ENCODE measurements at regions not wholly inside any gene's neighbourhood (a gene's known extent, or its start where the extent isn't known, plus 50 kb on each side); places are given as distances from the start of the nearest gene placed in this dataset.

DNA sequence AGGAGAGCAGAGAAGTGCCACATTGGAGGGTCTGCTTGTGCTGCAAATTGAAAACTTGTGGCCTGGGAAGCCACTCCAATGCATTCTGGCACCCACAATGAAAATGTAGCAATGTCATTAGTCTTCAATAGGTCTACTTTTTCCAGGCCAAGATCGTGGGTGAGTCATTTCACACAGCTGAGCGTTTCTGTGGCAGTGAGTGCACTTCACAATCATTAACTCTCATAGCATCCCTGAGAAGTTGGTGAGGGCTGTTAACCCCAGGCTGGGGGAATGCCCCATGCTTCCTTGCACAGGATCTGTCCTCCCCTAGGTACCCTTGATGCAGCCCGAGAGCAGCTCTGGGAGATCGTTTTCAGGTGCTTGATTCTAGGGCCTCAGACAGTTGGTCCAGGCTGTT, 196.8 kb upstream of the ATP6AP2 start:
- H3K27ac ChIP-seq (ENCODE audit: low read depth, low read length) = no peak overlapping the region

DNA sequence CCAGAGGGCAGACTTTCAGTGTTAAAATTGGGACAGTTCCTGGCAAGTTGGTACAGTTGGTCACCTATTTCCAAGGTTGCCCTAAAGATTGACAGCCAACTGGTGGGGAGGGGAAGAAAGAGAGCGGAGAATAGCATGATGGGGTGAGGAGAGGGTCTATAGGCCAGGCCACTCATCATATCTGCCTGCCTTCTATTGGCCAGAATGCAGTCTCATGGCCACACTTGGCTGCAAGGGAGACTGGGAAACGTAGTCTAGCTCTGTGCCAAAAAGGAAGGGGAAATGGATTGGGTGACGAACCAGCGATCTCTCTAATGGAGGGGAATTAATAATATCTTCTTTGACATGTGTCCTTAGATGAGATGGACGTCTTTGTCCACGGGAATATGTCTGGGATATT, 197.4 kb upstream of the ATP6AP2 start:
- H3K23ac ChIP-seq (ENCODE audit: low read length) = no peak overlapping the region
- no peak overlapping the region for H4K5ac ChIP-seq (ENCODE audit: low read length)
- no peaks in the 10 kb centered on the region for H3K27me3 ChIP-seq (ENCODE audit: insufficient read depth, low read length, poor library complexity)
- H3K79me2 ChIP-seq (ENCODE audit: control insufficient read depth, insufficient read depth, low read length) = no peaks in the 10 kb centered on the region
- H3K56ac ChIP-seq (ENCODE audit: low read length) = no peak overlapping the region
- no peak overlapping the region for H2BK120ac ChIP-seq (ENCODE audit: low read depth, low read length)
- H3K4ac ChIP-seq (ENCODE audit: low read depth, low read length) = no peak overlapping the region
- H3K9ac ChIP-seq (ENCODE audit: low read length) = no peak overlapping the region
- H3K4me2 ChIP-seq (ENCODE audit: low read length) = no peak overlapping the region
- H3K79me1 ChIP-seq (ENCODE audit: low read length) = no peaks in the 10 kb centered on the region
- no CpG with 5 or more reads among the region's 6 CpGs for WGBS (ENCODE audit: extremely low coverage, insufficient coverage, low lambda C conversion rate)
- H2BK15ac ChIP-seq (replicated peaks; ENCODE audit: low read depth) = no peak overlapping the region
- H2BK5ac ChIP-seq (ENCODE audit: low read length) = no peak overlapping the region
- no peak overlapping the region for H3K18ac ChIP-seq (ENCODE audit: low read length)
- H2AK5ac ChIP-seq (ENCODE audit: low read length) = no peak overlapping the region
- H3K4me3 ChIP-seq (ENCODE audit: low read length) = no peak overlapping the region
- no peaks in the 10 kb centered on the region for H3K36me3 ChIP-seq (ENCODE audit: control insufficient read depth, insufficient read depth, low read length)
- no peak overlapping the region for H3K27ac ChIP-seq (ENCODE audit: low read depth, low read length)
- H4K8ac ChIP-seq (ENCODE audit: low read depth, low read length) = no peak overlapping the region
- peak; percentile 23 for DNase-seq
- no peaks in the 10 kb centered on the region for H3K4me1 ChIP-seq (ENCODE audit: control insufficient read depth, low read depth, low read length)

More for the DNA sequence above, 196.8 kb upstream of the ATP6AP2 start:
- no peak overlapping the region for H2AK5ac ChIP-seq (ENCODE audit: low read length)
- no peak overlapping the region for H3K18ac ChIP-seq (ENCODE audit: low read length)
- no peak overlapping the region for H2BK15ac ChIP-seq (replicated peaks; ENCODE audit: low read depth)
- H3K23ac ChIP-seq (ENCODE audit: low read length) = no peak overlapping the region
- no peaks in the 10 kb centered on the region for H3K4me1 ChIP-seq (ENCODE audit: control insufficient read depth, low read depth, low read length)
- no peak overlapping the region for H3K4me2 ChIP-seq (ENCODE audit: low read length)
- no peak overlapping the region for H2BK5ac ChIP-seq (ENCODE audit: low read length)
- no peaks in the 10 kb centered on the region for H3K79me1 ChIP-seq (ENCODE audit: low read length)
- H3K79me2 ChIP-seq (ENCODE audit: control insufficient read depth, insufficient read depth, low read length) = no peaks in the 10 kb centered on the region
- H3K4ac ChIP-seq (ENCODE audit: low read depth, low read length) = no peak overlapping the region
- H3K56ac ChIP-seq (ENCODE audit: low read length) = no peak overlapping the region
- no peak for DNase-seq
- H4K8ac ChIP-seq (ENCODE audit: low read depth, low read length) = no peak overlapping the region
- H3K27me3 ChIP-seq (ENCODE audit: insufficient read depth, low read length, poor library complexity) = no peaks in the 10 kb centered on the region
- H4K5ac ChIP-seq (ENCODE audit: low read length) = no peak overlapping the region
- H2BK120ac ChIP-seq (ENCODE audit: low read depth, low read length) = no peak overlapping the region
- no CpG with 5 or more reads among the region's 4 CpGs for WGBS (ENCODE audit: extremely low coverage, insufficient coverage, low lambda C conversion rate)
- no peak overlapping the region for H3K4me3 ChIP-seq (ENCODE audit: low read length)
- H3K9ac ChIP-seq (ENCODE audit: low read length) = no peak overlapping the region
- H3K36me3 ChIP-seq (ENCODE audit: control insufficient read depth, insufficient read depth, low read length) = no peaks in the 10 kb centered on the region

DNA sequence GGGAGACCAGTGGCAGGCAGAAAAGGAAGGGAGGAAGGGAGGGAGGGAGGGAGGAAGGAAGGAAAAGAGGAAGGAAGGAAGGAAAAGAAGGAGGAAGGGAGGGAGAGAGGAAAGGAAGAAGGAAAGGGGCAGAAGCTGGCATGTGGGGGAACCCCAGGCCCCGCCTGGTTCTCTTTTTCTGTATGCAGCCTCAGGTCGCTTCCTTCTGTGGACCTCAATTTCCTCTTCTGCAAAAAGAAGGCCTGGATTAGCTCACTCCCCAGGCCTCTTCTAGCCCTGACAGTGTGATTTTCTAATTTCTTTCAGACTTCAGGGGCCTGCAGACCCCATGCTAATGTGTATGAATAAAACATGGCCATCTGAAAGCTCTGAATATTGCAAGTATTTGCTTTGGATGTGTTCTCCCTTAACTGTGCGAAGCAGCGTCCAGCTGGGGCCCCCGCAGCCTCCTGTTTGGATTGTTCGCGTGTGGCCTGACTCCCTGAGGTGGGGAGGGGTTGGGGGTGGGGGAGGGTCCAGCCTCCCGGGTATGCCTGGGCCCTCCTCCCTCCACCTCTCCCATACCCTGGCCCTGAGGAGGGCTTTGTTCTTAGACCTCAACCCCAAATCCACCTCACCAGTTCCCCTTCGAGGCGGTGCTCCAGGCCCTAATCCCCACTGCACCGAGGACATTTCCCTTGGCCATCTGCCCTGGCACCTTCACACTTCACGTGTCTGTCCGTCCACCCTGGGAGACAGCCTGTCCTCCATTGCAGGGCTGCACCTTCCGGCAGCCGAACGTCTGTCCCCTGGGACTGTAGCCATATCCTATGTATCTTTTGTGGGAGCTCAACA, 199.9 kb upstream of the ATP6AP2 start:
- no peak overlapping the region for H4K5ac ChIP-seq (ENCODE audit: low read length)
- H3K27ac ChIP-seq (ENCODE audit: low read depth, low read length) = no peak overlapping the region
- no CpG with 5 or more reads among the region's 16 CpGs for WGBS (ENCODE audit: extremely low coverage, insufficient coverage, low lambda C conversion rate)
- DNase-seq = no peak
- no peaks in the 10 kb centered on the region for H3K4me1 ChIP-seq (ENCODE audit: control insufficient read depth, low read depth, low read length)
- H3K79me2 ChIP-seq (ENCODE audit: control insufficient read depth, insufficient read depth, low read length) = no peaks in the 10 kb centered on the region
- H2BK120ac ChIP-seq (ENCODE audit: low read depth, low read length) = no peak overlapping the region
- H3K27me3 ChIP-seq (ENCODE audit: insufficient read depth, low read length, poor library complexity) = no peaks in the 10 kb centered on the region
- no peak overlapping the region for H4K8ac ChIP-seq (ENCODE audit: low read depth, low read length)
- H3K36me3 ChIP-seq (ENCODE audit: control insufficient read depth, insufficient read depth, low read length) = no peaks in the 10 kb centered on the region
- H2AK5ac ChIP-seq (ENCODE audit: low read length) = no peak overlapping the region
- no peak overlapping the region for H2BK15ac ChIP-seq (replicated peaks; ENCODE audit: low read depth)
- H3K56ac ChIP-seq (ENCODE audit: low read length) = peak overlapping the region; percentile 64
- H3K9ac ChIP-seq (ENCODE audit: low read length) = no peak overlapping the region
- H2BK5ac ChIP-seq (ENCODE audit: low read length) = no peak overlapping the region
- no peaks in the 10 kb centered on the region for H3K79me1 ChIP-seq (ENCODE audit: low read length)
- no peak overlapping the region for H3K4ac ChIP-seq (ENCODE audit: low read depth, low read length)
- H3K23ac ChIP-seq (ENCODE audit: low read length) = no peak overlapping the region
- H3K4me3 ChIP-seq (ENCODE audit: low read length) = no peak overlapping the region
- no peak overlapping the region for H3K4me2 ChIP-seq (ENCODE audit: low read length)
- no peak overlapping the region for H3K18ac ChIP-seq (ENCODE audit: low read length)

DNA sequence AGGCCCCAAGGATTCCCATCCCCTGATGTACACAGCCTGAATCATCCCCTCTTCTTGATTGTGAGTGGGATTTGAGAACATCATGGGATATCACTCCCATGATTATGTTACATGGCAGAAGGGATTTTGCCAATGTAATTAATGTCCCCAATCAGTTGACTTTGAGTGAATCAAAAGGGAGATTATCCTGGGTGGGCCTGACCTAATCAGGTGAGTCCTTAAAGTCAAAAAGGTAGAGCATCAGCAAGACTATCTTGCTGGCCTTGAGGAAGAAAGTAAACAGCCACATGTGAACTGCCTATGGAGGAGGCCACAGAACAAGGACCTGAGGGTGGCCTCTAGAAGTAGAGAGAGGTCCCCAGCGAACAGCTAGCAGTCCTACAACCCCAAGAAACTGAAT, 203.1 kb upstream of the ATP6AP2 start:
- Histone ChIP-seq H3K9ac (ENCODE audit: low read length) (no peak overlapping the region), H2BK5ac (ENCODE audit: low read length) (no peak overlapping the region), H3K36me3 (ENCODE audit: control insufficient read depth, insufficient read depth, low read length) (no peaks in the 10 kb centered on the region), H3K4me1 (ENCODE audit: control insufficient read depth, low read depth, low read length) (no peaks in the 10 kb centered on the region), H3K4ac (ENCODE audit: low read depth, low read length) (no peak overlapping the region), H2AK5ac (ENCODE audit: low read length) (no peak overlapping the region), H3K56ac (ENCODE audit: low read length) (no peak overlapping the region), H3K4me3 (ENCODE audit: low read length) (no peak overlapping the region), H2BK15ac (replicated peaks; ENCODE audit: low read depth) (no peak overlapping the region), H3K79me2 (ENCODE audit: control insufficient read depth, insufficient read depth, low read length) (no peaks in the 10 kb centered on the region), H2BK120ac (ENCODE audit: low read depth, low read length) (no peak overlapping the region), H3K79me1 (ENCODE audit: low read length) (no peaks in the 10 kb centered on the region), H3K23ac (ENCODE audit: low read length) (no peak overlapping the region), H3K27me3 (ENCODE audit: insufficient read depth, low read length, poor library complexity) (no peaks in the 10 kb centered on the region), H3K18ac (ENCODE audit: low read length) (no peak overlapping the region), H4K8ac (ENCODE audit: low read depth, low read length) (no peak overlapping the region), H3K27ac (ENCODE audit: low read depth, low read length) (no peak overlapping the region), H3K4me2 (ENCODE audit: low read length) (no peak overlapping the region), H4K5ac (ENCODE audit: low read length) (no peak overlapping the region)
- no CpG with 5 or more reads among the region's 1 CpG for WGBS (ENCODE audit: extremely low coverage, insufficient coverage, low lambda C conversion rate)
- no peak for DNase-seq

DNA sequence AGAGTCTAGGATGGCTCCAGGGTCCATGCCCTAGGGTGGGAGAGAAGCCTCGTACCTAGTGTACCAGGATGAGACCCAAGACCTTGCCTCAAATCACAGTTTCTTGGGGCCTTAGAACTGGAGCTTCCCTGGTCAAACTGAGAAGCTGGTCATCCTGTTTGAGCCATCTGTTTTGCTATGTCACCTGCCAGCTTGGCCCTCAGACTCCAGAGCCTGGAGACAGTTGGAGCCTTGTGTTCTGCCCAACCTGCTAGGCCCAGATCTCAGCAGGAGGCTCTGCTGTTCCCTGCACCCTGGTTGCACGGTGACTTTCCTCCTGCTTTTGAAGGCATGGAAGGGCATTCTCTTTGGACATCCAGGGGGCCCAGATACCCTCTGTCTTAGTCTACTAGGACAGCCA, 206.3 kb upstream of the ATP6AP2 start:
- no peak overlapping the region for H2BK120ac ChIP-seq (ENCODE audit: low read depth, low read length)
- no peak overlapping the region for H2BK5ac ChIP-seq (ENCODE audit: low read length)
- H3K79me2 ChIP-seq (ENCODE audit: control insufficient read depth, insufficient read depth, low read length) = no peaks in the 10 kb centered on the region
- H2BK15ac ChIP-seq (replicated peaks; ENCODE audit: low read depth) = no peak overlapping the region
- H3K27me3 ChIP-seq (ENCODE audit: insufficient read depth, low read length, poor library complexity) = no peaks in the 10 kb centered on the region
- H3K23ac ChIP-seq (ENCODE audit: low read length) = no peak overlapping the region
- no peak overlapping the region for H3K56ac ChIP-seq (ENCODE audit: low read length)
- H3K4me2 ChIP-seq (ENCODE audit: low read length) = no peak overlapping the region
- H3K36me3 ChIP-seq (ENCODE audit: control insufficient read depth, insufficient read depth, low read length) = no peaks in the 10 kb centered on the region
- H2AK5ac ChIP-seq (ENCODE audit: low read length) = no peak overlapping the region
- H3K27ac ChIP-seq (ENCODE audit: low read depth, low read length) = no peak overlapping the region
- WGBS (ENCODE audit: extremely low coverage, insufficient coverage, low lambda C conversion rate) = no CpG with 5 or more reads among the region's 2 CpGs
- no peaks in the 10 kb centered on the region for H3K79me1 ChIP-seq (ENCODE audit: low read length)
- no peak overlapping the region for H3K4me3 ChIP-seq (ENCODE audit: low read length)
- DNase-seq = no peak
- no peak overlapping the region for H3K18ac ChIP-seq (ENCODE audit: low read length)
- no peak overlapping the region for H3K9ac ChIP-seq (ENCODE audit: low read length)
- no peak overlapping the region for H3K4ac ChIP-seq (ENCODE audit: low read depth, low read length)
- H4K8ac ChIP-seq (ENCODE audit: low read depth, low read length) = no peak overlapping the region
- no peaks in the 10 kb centered on the region for H3K4me1 ChIP-seq (ENCODE audit: control insufficient read depth, low read depth, low read length)
- H4K5ac ChIP-seq (ENCODE audit: low read length) = no peak overlapping the region

DNA sequence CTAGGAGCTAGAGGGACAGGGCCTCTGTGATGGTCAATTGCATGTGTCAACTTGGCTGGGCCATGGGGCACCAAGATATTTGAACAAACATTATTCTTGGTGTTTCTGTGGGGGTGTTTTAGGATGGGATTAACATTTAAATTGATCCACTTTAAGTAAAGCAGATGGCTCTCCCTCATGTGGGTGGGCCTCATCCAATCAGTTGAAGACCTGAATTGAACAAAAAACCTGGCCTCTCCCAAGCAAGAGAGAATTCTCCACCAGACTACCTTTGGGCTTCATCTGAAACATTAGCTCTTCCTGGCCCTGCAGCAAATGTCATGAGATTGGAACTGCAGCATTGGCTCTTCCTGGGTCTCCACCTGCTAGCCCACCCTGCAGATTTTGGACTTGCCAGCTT, 207.1 kb upstream of the ATP6AP2 start:
- no peak overlapping the region for H3K9ac ChIP-seq (ENCODE audit: low read length)
- H4K8ac ChIP-seq (ENCODE audit: low read depth, low read length) = no peak overlapping the region
- H3K79me2 ChIP-seq (ENCODE audit: control insufficient read depth, insufficient read depth, low read length) = no peaks in the 10 kb centered on the region
- H3K27ac ChIP-seq (ENCODE audit: low read depth, low read length) = no peak overlapping the region
- H2BK5ac ChIP-seq (ENCODE audit: low read length) = no peak overlapping the region
- no peak overlapping the region for H2BK120ac ChIP-seq (ENCODE audit: low read depth, low read length)
- no peak overlapping the region for H3K56ac ChIP-seq (ENCODE audit: low read length)
- no peak overlapping the region for H2AK5ac ChIP-seq (ENCODE audit: low read length)
- H3K4me3 ChIP-seq (ENCODE audit: low read length) = no peak overlapping the region
- no peak for DNase-seq
- H3K18ac ChIP-seq (ENCODE audit: low read length) = no peak overlapping the region
- no peak overlapping the region for H3K4me2 ChIP-seq (ENCODE audit: low read length)
- H3K4me1 ChIP-seq (ENCODE audit: control insufficient read depth, low read depth, low read length) = no peaks in the 10 kb centered on the region
- H3K36me3 ChIP-seq (ENCODE audit: control insufficient read depth, insufficient read depth, low read length) = no peaks in the 10 kb centered on the region
- H2BK15ac ChIP-seq (replicated peaks; ENCODE audit: low read depth) = no peak overlapping the region
- no peak overlapping the region for H3K23ac ChIP-seq (ENCODE audit: low read length)
- no peak overlapping the region for H3K4ac ChIP-seq (ENCODE audit: low read depth, low read length)
- no peak overlapping the region for H4K5ac ChIP-seq (ENCODE audit: low read length)
- no peaks in the 10 kb centered on the region for H3K79me1 ChIP-seq (ENCODE audit: low read length)
- no peaks in the 10 kb centered on the region for H3K27me3 ChIP-seq (ENCODE audit: insufficient read depth, low read length, poor library complexity)
